Chondrocyte (in vitro differentiated cells): ENCODE measurements at regions not wholly inside any gene's neighbourhood (a gene's known extent, or its start where the extent isn't known, plus 50 kb on each side); places are given as distances from the start of the nearest gene placed in this dataset.

Experiments
- DNase-seq: peaks from one replicate; pipeline ENCODE4 v3.0.0; 2021; ENCODE audit warnings: mixed read lengths, low spot score
- H3K27ac Mint-ChIP-seq: one replicate; pipeline ENCODE4 v1.8.0; 2021; ENCODE audit warnings: mild to moderate bottlenecking, moderate library complexity, mixed read lengths; ENCODE audit not compliant: unreplicated experiment
- H3K27me3 Mint-ChIP-seq: 2 replicates; pipeline ENCODE4 v1.8.0; 2021; ENCODE audit warnings: low read depth, mixed read lengths
- H3K36me3 Mint-ChIP-seq: 2 replicates; pipeline ENCODE4 v1.8.0; 2021; ENCODE audit warnings: low read depth, mixed read lengths
- H3K4me1 Mint-ChIP-seq: 2 replicates; pipeline ENCODE4 v1.8.0; 2021; ENCODE audit warnings: low read depth, mild to moderate bottlenecking, mixed read lengths
- H3K4me3 Mint-ChIP-seq: one replicate; pipeline ENCODE4 v1.8.0; 2021; ENCODE audit warnings: mild to moderate bottlenecking, moderate library complexity, mixed read lengths; ENCODE audit not compliant: unreplicated experiment
- H3K9me3 Mint-ChIP-seq: 2 replicates; pipeline ENCODE4 v1.8.0; 2021; ENCODE audit warnings: low read depth, mixed read lengths
- CTCF ChIP-seq: fragments of 200-600 bp; sonication (generic); IDR thresholded peaks from 2 replicates; pipeline ENCODE4 v1.5.0; 2021; ENCODE audit warnings: antibody characterized with exemption, mild to moderate bottlenecking, moderate library complexity

- Mint-ChIP-seq H3K4me1 (no peaks in the 10 kb centered on the region), H3K27ac (no peak overlapping the region), H3K4me3 (no peak overlapping the region), H3K9me3 (peaks cover 6% of the 10 kb centered on the region), H3K27me3 (peaks cover 71% of the 10 kb centered on the region), H3K36me3 (no peaks in the 10 kb centered on the region)
- no peak for TF ChIP-seq CTCF
- no peak for DNase-seq
Measured at GRCh38 chr12:111194703-111195051, 174.2 kb downstream of the PHETA1 start.

GRCh38 chr12:111193977-111194702 is 174.8 kb downstream of the PHETA1 start:
- TF ChIP-seq CTCF: no peak
- no peak for DNase-seq
- no peak overlapping the region for H3K27ac Mint-ChIP-seq
- H3K9me3 Mint-ChIP-seq: peaks cover 7% of the 10 kb centered on the region
- H3K36me3 Mint-ChIP-seq: no peaks in the 10 kb centered on the region
- H3K27me3 Mint-ChIP-seq: peaks cover 71% of the 10 kb centered on the region
- no peak overlapping the region for H3K4me3 Mint-ChIP-seq
- H3K4me1 Mint-ChIP-seq: no peaks in the 10 kb centered on the region

GRCh38 chr12:111193496-111193895 is 175.4 kb downstream of the PHETA1 start:
- Mint-ChIP-seq H3K9me3 (peaks cover 7% of the 10 kb centered on the region), H3K27ac (no peak overlapping the region), H3K4me3 (no peak overlapping the region), H3K4me1 (no peaks in the 10 kb centered on the region), H3K27me3 (peaks cover 70% of the 10 kb centered on the region), H3K36me3 (no peaks in the 10 kb centered on the region)
- no peak for TF ChIP-seq CTCF
- no peak for DNase-seq

GRCh38 chr12:111193067-111193466 is 175.8 kb downstream of the PHETA1 start:
- TF ChIP-seq CTCF: no peak
- Mint-ChIP-seq H3K4me1 (no peaks in the 10 kb centered on the region), H3K27me3 (peaks cover 73% of the 10 kb centered on the region), H3K9me3 (peaks cover 7% of the 10 kb centered on the region), H3K27ac (no peak overlapping the region), H3K4me3 (no peak overlapping the region), H3K36me3 (no peaks in the 10 kb centered on the region)
- DNase-seq: no peak

- no peak for DNase-seq
- H3K4me1 Mint-ChIP-seq: no peaks in the 10 kb centered on the region
- H3K4me3 Mint-ChIP-seq: no peak overlapping the region
- TF ChIP-seq CTCF: no peak
- no peaks in the 10 kb centered on the region for H3K36me3 Mint-ChIP-seq
- peaks cover 7% of the 10 kb centered on the region for H3K9me3 Mint-ChIP-seq
- H3K27ac Mint-ChIP-seq: no peak overlapping the region
- H3K27me3 Mint-ChIP-seq: peaks cover 76% of the 10 kb centered on the region
Measured at GRCh38 chr12:111192647-111193046, 176.2 kb downstream of the PHETA1 start.
